K562 (cell line): ENCODE measurements at regions not wholly inside any gene's neighbourhood (a gene's known extent, or its start where the extent isn't known, plus 50 kb on each side); places are given as distances from the start of the nearest gene placed in this dataset.

Experiments used
- ETS2 ChIP-seq: IDR thresholded peaks from 2 replicates; pipeline ENCODE4 v1.6.1; 2016; ENCODE audit warnings: borderline replicate concordance, missing genetic modification characterization, mild to moderate bottlenecking, moderate library complexity, missing compliant biosample characterization; ENCODE audit not compliant: poor library complexity, severe bottlenecking
- GABPB1 ChIP-seq: sonication (generic); formaldehyde crosslinking; IDR thresholded peaks from 2 replicates; pipeline ENCODE4 v1.8.0; 2022; ENCODE audit warnings: mild to moderate bottlenecking, missing genetic modification reagents
- HBP1 ChIP-seq: fragments of 450-650 bp; formaldehyde crosslinking; IDR thresholded peaks from 2 replicates; pipeline ENCODE4 v1.4.0; 2022; ENCODE audit warnings: missing genetic modification characterization
- KDM1A ChIP-seq, 2 experiments: fragments of 450-650 bp; IDR thresholded peaks; 2 replicates each; pipeline ENCODE4 v1.6.1; 2016; ENCODE audit warnings: mild to moderate bottlenecking in 2 of 2
- MYNN ChIP-seq, 2 experiments: sonication (generic); formaldehyde crosslinking in 1 of 2; IDR thresholded peaks; 2 replicates each; pipeline versions ENCODE4 v1.5.0 to v1.6.1; 2016 to 2020; ENCODE audit warnings: antibody characterized with exemption in 1 of 2, missing genetic modification reagents in 1 of 2
- POLR2AphosphoS2 ChIP-seq: IDR thresholded peaks from 2 replicates; pipeline ENCODE4 v1.6.1; 2012; ENCODE audit warnings: low read length, improper control_type of control experiment
- TAF1 ChIP-seq: IDR thresholded peaks from 2 replicates; pipeline ENCODE4 v1.6.1; 2011; ENCODE audit warnings: mild to moderate bottlenecking, low read length, moderate library complexity; ENCODE audit not compliant: insufficient read depth, control insufficient read depth, severe bottlenecking; ENCODE audit errors: extremely low read depth
- ZBTB11 ChIP-seq, 3 experiments: fragments of 200-800 bp in 1 of 3; fragments of 250-450 bp in 1 of 3; fragments of 450-650 bp in 1 of 3; sonication (Bioruptor Pico) in 1 of 3; sonication (Bioruptor generic) in 1 of 3; formaldehyde crosslinking in 1 of 3; IDR thresholded peaks; 2 replicates each; pipeline versions ENCODE4 v1.6.1 to v1.8.0; 2016 to 2022; ENCODE audit warnings: mild to moderate bottlenecking in 2 of 3, missing genetic modification characterization in 2 of 3, missing compliant biosample characterization in 1 of 3, moderate library complexity in 1 of 3
- ZNF347 ChIP-seq: fragments of 450-650 bp; formaldehyde crosslinking; IDR thresholded peaks from 2 replicates; pipeline ENCODE4 v1.4.0; 2020; ENCODE audit warnings: low read depth, mild to moderate bottlenecking, moderate library complexity
- ZNF395 ChIP-seq: fragments of 200-800 bp; sonication (Bioruptor generic); IDR thresholded peaks from 2 replicates; pipeline ENCODE4 v1.6.1; 2017; ENCODE audit warnings: missing genetic modification characterization, missing compliant biosample characterization
- TF ChIP-seq, protein P1 (sequence below): fragments of 450-650 bp; IDR thresholded peaks from 2 replicates; pipeline ENCODE4 v1.6.1; 2016; ENCODE audit warnings: mild to moderate bottlenecking
- TF ChIP-seq, protein P2 (sequence below): fragments of 450-650 bp; IDR thresholded peaks from 2 replicates; pipeline ENCODE4 v1.6.1; 2018; ENCODE audit warnings: mild to moderate bottlenecking, low read depth; ENCODE audit not compliant: partially characterized antibody

- TF ChIP-seq ZBTB11 (CRISPR knock-in tag; IDR thresholded peaks at IDR 0.05) (no peak), HBP1 (CRISPR knock-in tag) (no peak), MYNN (IDR thresholded peaks at IDR 0.05) (no peak), MYNN (CRISPR knock-in tag; IDR thresholded peaks at IDR 0.05) (no peak), ZNF395 (CRISPR knock-in tag) (peak; percentile 24; the same call in 1 of the 2 replicates), KDM1A (IDR thresholded peaks at IDR 0.05) (peak; percentile 66 to 72), ZNF347 (no peak), POLR2AphosphoS2 (no peak), TAF1 (no peak), ETS2 (no peak), GABPB1 (CRISPR knock-in tag) (no peak)
- TF ChIP-seq, protein P1, sequence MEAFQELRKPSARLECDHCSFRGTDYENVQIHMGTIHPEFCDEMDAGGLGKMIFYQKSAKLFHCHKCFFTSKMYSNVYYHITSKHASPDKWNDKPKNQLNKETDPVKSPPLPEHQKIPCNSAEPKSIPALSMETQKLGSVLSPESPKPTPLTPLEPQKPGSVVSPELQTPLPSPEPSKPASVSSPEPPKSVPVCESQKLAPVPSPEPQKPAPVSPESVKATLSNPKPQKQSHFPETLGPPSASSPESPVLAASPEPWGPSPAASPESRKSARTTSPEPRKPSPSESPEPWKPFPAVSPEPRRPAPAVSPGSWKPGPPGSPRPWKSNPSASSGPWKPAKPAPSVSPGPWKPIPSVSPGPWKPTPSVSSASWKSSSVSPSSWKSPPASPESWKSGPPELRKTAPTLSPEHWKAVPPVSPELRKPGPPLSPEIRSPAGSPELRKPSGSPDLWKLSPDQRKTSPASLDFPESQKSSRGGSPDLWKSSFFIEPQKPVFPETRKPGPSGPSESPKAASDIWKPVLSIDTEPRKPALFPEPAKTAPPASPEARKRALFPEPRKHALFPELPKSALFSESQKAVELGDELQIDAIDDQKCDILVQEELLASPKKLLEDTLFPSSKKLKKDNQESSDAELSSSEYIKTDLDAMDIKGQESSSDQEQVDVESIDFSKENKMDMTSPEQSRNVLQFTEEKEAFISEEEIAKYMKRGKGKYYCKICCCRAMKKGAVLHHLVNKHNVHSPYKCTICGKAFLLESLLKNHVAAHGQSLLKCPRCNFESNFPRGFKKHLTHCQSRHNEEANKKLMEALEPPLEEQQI = peak; percentile 79; the same call in 1 of the 2 replicates
- TF ChIP-seq, protein P2, sequence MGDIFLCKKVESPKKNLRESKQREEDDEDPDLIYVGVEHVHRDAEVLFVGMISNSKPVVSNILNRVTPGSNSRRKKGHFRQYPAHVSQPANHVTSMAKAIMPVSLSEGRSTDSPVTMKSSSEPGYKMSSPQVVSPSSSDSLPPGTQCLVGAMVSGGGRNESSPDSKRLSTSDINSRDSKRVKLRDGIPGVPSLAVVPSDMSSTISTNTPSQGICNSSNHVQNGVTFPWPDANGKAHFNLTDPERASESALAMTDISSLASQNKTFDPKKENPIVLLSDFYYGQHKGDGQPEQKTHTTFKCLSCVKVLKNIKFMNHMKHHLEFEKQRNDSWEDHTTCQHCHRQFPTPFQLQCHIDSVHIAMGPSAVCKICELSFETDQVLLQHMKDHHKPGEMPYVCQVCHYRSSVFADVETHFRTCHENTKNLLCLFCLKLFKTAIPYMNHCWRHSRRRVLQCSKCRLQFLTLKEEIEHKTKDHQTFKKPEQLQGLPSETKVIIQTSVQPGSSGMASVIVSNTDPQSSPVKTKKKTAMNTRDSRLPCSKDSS = no peak
Observed at GRCh38 chr6:14889611-14890593, 356.0 kb upstream of the JARID2 start (continued).
